OCI-LY1 (cell line): ENCODE measurements at regions not wholly inside any gene's neighbourhood (a gene's known extent, or its start where the extent isn't known, plus 50 kb on each side); places are given as distances from the start of the nearest gene placed in this dataset.

Experiments used
- H2AFZ ChIP-seq: fragments of 200-600 bp; sonication (generic), shearing (Covaris generic); 2 replicates; pipeline ENCODE4 v1.6.0; 2014; ENCODE audit warnings: antibody characterized with exemption, mild to moderate bottlenecking, low read length
- H3F3A ChIP-seq: fragments of 200-600 bp; sonication (generic), shearing (Covaris generic); 2 replicates; pipeline ENCODE4 v1.6.0; 2014; ENCODE audit warnings: mild to moderate bottlenecking, antibody characterized with exemption, low read length, moderate library complexity; ENCODE audit not compliant: insufficient read depth
- H3K27ac ChIP-seq: fragments of 200-600 bp; sonication (generic); 2 replicates; pipeline ENCODE4 v1.5.1; 2014; ENCODE audit warnings: low read length, mixed run types, mild to moderate bottlenecking, low read depth; ENCODE audit not compliant: poor library complexity, severe bottlenecking
- H3K27me3 ChIP-seq: fragments of 200-600 bp; sonication (generic); 2 replicates; pipeline ENCODE4 v1.6.0; 2014; ENCODE audit warnings: antibody characterized with exemption, mild to moderate bottlenecking, low read length, moderate library complexity; ENCODE audit not compliant: insufficient read depth
- H3K36me3 ChIP-seq: fragments of 200-600 bp; sonication (generic); 2 replicates; pipeline ENCODE4 v1.6.1; 2014; ENCODE audit warnings: mild to moderate bottlenecking, antibody characterized with exemption, low read length, moderate library complexity, mixed read lengths; ENCODE audit not compliant: insufficient read depth
- H3K4me1 ChIP-seq: fragments of 200-600 bp; sonication (generic); 2 replicates; pipeline ENCODE4 v1.5.1; 2014; ENCODE audit warnings: mild to moderate bottlenecking, low read length, moderate library complexity; ENCODE audit not compliant: insufficient read depth, severe bottlenecking
- H3K4me2 ChIP-seq: fragments of 200-600 bp; sonication (generic), shearing (Covaris generic); 2 replicates; pipeline ENCODE4 v1.6.1; 2014; ENCODE audit warnings: low read length
- H3K4me3 ChIP-seq: fragments of 200-600 bp; sonication (generic); 2 replicates; pipeline ENCODE4 v1.5.1; 2014; ENCODE audit warnings: low read length, low read depth, mild to moderate bottlenecking, mixed read lengths; ENCODE audit not compliant: poor library complexity, severe bottlenecking
- H3K79me2 ChIP-seq: fragments of 200-600 bp; shearing (Covaris generic); 2 replicates; pipeline ENCODE4 v1.6.1; 2016; ENCODE audit warnings: mixed run types, low read length, mixed read lengths; ENCODE audit not compliant: insufficient read depth
- H3K9ac ChIP-seq: fragments of 200-600 bp; sonication (generic), shearing (Covaris generic); 2 replicates; pipeline ENCODE4 v1.6.1; 2014; ENCODE audit warnings: mild to moderate bottlenecking, low read length, mixed read lengths
- H3K9me2 ChIP-seq: fragments of 200-600 bp; sonication (generic), shearing (Covaris generic); 2 replicates; pipeline ENCODE4 v1.6.1; 2014; ENCODE audit warnings: low read depth, mild to moderate bottlenecking, low read length, mixed read lengths
- H3K9me3 ChIP-seq: fragments of 200-600 bp; shearing (Covaris generic); 2 replicates; pipeline ENCODE4 v1.6.1; 2014; ENCODE audit warnings: low read length, mixed read lengths
- H4K20me1 ChIP-seq: fragments of 200-600 bp; sonication (generic), shearing (Covaris generic); 2 replicates; pipeline ENCODE4 v1.6.0; 2016; ENCODE audit warnings: mild to moderate bottlenecking, low read length; ENCODE audit not compliant: insufficient read depth
- EZH2 ChIP-seq: fragments of 200-600 bp; sonication (generic), shearing (Covaris generic); IDR thresholded peaks from 2 replicates; pipeline ENCODE4 v1.8.0; 2017; ENCODE audit warnings: borderline replicate concordance, mixed run types, mild to moderate bottlenecking, antibody characterized with exemption, low read length, moderate library complexity, mixed read lengths
- TF ChIP-seq, protein P1 (sequence below): fragments of 200-600 bp; sonication (generic), shearing (Covaris generic); IDR thresholded peaks from 2 replicates; pipeline ENCODE4 v1.5.1; 2017; ENCODE audit warnings: mild to moderate bottlenecking, antibody characterized with exemption, low read length, moderate library complexity, mixed read lengths

DNA sequence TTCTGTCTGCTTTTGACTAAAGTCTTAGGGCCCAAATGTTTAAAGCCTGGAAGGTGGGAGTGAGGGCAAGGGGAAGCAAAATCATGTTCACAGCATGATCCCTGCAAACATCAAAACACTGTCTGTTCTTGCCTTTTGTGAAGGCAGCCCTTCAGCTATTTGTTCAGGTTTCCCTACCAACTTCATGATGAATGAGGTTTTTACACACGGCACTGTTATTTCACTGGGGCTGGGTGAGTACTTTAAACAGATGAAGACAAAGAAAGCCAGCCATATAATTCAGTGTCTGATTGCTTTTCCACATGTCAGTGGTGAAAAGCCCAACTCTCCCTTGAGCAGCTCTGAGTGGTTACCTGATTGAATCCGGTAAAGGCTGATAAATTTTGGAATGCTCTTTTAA, 224.7 kb upstream of the GRAMD2B start:
- Histone ChIP-seq H2AFZ (no peak overlapping the region), H3K36me3 (no peaks in the 10 kb centered on the region), H4K20me1 (no peaks in the 10 kb centered on the region), H3K79me2 (no peaks in the 10 kb centered on the region), H3K4me2 (no peak overlapping the region), H3K27me3 (no peaks in the 10 kb centered on the region), H3K4me1 (no peaks in the 10 kb centered on the region), H3K4me3 (no peak overlapping the region), H3K27ac (no peak overlapping the region), H3K9me3 (no peaks in the 10 kb centered on the region), H3K9ac (no peak overlapping the region), H3K9me2 (no peaks in the 10 kb centered on the region), H3F3A (no peaks in the 10 kb centered on the region)
- TF ChIP-seq EZH2, result no peak
- TF ChIP-seq, protein P1, sequence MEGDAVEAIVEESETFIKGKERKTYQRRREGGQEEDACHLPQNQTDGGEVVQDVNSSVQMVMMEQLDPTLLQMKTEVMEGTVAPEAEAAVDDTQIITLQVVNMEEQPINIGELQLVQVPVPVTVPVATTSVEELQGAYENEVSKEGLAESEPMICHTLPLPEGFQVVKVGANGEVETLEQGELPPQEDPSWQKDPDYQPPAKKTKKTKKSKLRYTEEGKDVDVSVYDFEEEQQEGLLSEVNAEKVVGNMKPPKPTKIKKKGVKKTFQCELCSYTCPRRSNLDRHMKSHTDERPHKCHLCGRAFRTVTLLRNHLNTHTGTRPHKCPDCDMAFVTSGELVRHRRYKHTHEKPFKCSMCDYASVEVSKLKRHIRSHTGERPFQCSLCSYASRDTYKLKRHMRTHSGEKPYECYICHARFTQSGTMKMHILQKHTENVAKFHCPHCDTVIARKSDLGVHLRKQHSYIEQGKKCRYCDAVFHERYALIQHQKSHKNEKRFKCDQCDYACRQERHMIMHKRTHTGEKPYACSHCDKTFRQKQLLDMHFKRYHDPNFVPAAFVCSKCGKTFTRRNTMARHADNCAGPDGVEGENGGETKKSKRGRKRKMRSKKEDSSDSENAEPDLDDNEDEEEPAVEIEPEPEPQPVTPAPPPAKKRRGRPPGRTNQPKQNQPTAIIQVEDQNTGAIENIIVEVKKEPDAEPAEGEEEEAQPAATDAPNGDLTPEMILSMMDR, result no peak

DNA sequence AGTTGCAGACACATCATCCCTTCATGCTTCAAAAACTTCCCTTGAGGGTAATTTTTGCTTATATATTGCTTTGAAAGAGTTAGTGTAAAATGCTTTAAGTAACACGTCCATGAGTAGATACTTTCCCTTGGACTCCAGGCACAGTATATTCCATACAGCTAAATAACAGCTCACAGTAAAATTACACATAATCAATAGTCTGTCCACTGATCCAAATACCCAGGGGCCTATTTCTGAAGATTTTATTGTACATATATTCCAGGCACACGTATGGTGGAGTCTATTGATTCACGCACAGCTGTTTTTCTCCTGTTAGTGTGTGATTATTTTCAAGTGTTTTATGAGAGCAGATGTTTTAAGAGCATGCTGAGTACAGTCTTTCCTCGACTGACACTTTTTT, 223.7 kb upstream of the GRAMD2B start:
- Histone ChIP-seq H3K79me2 (no peaks in the 10 kb centered on the region), H4K20me1 (no peaks in the 10 kb centered on the region), H3K27me3 (no peaks in the 10 kb centered on the region), H3K9me3 (no peaks in the 10 kb centered on the region), H3F3A (no peaks in the 10 kb centered on the region), H3K9ac (no peak overlapping the region), H3K9me2 (no peaks in the 10 kb centered on the region), H3K27ac (no peak overlapping the region), H3K4me1 (no peaks in the 10 kb centered on the region), H3K4me3 (no peak overlapping the region), H2AFZ (no peak overlapping the region), H3K36me3 (no peaks in the 10 kb centered on the region), H3K4me2 (no peak overlapping the region)
- no peak for TF ChIP-seq EZH2
- TF ChIP-seq, protein P1, result no peak

DNA sequence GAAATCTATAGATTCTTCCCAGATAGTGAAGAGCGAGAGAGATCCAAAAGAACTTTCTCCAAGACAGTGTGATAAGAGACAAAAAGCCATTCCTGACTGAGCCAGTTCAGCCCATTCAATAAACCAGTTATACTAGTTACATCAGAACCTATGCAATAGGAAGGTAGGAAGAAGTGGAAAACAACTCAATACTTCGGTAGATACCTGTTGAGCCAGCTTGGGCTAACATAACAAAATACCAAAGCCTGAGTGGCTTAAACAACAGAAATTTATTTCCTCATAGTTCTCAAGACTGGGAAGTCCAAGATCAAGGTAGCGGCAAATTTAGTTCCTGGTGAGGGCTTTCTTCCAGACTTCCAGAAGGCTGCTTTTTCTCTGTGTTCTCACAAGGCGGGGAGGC, 214.5 kb upstream of the GRAMD2B start:
- H3K4me3 ChIP-seq, result no peak overlapping the region
- H3K4me1 ChIP-seq, result no peaks in the 10 kb centered on the region
- no peak overlapping the region for H2AFZ ChIP-seq
- no peaks in the 10 kb centered on the region for H3K79me2 ChIP-seq
- no peaks in the 10 kb centered on the region for H3K36me3 ChIP-seq
- no peaks in the 10 kb centered on the region for H3K27me3 ChIP-seq
- no peaks in the 10 kb centered on the region for H4K20me1 ChIP-seq
- no peaks in the 10 kb centered on the region for H3K9me2 ChIP-seq
- no peak overlapping the region for H3K27ac ChIP-seq
- no peaks in the 10 kb centered on the region for H3F3A ChIP-seq
- TF ChIP-seq, protein P1, result no peak
- no peak for TF ChIP-seq EZH2
- H3K4me2 ChIP-seq, result no peak overlapping the region
- H3K9ac ChIP-seq, result no peak overlapping the region
- H3K9me3 ChIP-seq, result no peaks in the 10 kb centered on the region
